GM13976 (cell line): ENCODE measurements at regions not wholly inside any gene's neighbourhood (a gene's known extent, or its start where the extent isn't known, plus 50 kb on each side); places are given as distances from the start of the nearest gene placed in this dataset.
"Not testable (repeated sequence)": the region's sequence is repeated elsewhere in the genome, so short reads cannot be mapped to it uniquely, and the experiment has no call there.

Experiments used
- DNase-seq: peaks from one replicate; pipeline ENCODE4 v3.0.0; 2012; ENCODE audit warnings: low spot score
- in situ Hi-C: fragments of 300-500 bp; cut with MboI; formaldehyde crosslinking; loops from one replicate; pipeline ENCODE4 v1.12.0; 2022; ENCODE audit warnings: low sequenced_read_pairs, mixed read lengths, inconsistent platforms; ENCODE audit not compliant: unreplicated experiment
- TF ChIP-seq, protein P1 (sequence below): IDR thresholded peaks from 2 replicates; pipeline ENCODE4 v1.5.1; 2012; ENCODE audit warnings: borderline replicate concordance, mild to moderate bottlenecking; ENCODE audit not compliant: insufficient read depth; ENCODE audit errors: extremely low read depth, missing control alignments, control extremely low read depth

DNA sequence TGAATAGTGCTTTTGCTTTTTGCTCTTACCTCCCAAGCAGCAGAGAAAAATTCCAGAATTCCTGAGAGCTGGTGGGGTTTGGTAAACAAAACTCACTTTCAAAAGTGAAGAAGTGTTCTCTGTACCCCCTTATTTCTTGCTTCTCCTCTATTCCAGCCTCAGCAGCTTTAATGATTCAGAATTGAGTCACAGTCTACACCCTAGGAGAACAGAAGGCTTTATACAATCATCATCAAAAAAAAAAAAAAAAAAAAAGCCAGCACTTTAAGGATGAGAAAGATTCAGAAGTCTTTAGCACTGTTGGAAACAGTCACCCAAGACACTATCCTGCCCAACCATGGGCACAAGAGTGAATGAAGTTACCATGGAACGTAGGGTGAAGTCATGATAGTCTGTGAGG is 1583.1 kb upstream of the PCDH10 start:
- TF ChIP-seq, protein P1, sequence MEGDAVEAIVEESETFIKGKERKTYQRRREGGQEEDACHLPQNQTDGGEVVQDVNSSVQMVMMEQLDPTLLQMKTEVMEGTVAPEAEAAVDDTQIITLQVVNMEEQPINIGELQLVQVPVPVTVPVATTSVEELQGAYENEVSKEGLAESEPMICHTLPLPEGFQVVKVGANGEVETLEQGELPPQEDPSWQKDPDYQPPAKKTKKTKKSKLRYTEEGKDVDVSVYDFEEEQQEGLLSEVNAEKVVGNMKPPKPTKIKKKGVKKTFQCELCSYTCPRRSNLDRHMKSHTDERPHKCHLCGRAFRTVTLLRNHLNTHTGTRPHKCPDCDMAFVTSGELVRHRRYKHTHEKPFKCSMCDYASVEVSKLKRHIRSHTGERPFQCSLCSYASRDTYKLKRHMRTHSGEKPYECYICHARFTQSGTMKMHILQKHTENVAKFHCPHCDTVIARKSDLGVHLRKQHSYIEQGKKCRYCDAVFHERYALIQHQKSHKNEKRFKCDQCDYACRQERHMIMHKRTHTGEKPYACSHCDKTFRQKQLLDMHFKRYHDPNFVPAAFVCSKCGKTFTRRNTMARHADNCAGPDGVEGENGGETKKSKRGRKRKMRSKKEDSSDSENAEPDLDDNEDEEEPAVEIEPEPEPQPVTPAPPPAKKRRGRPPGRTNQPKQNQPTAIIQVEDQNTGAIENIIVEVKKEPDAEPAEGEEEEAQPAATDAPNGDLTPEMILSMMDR, result no peak
- no peak for DNase-seq
- in situ Hi-C loops, result no loop called here

- in situ Hi-C loops, result no loop called here
- TF ChIP-seq, protein P1, result no peak
- DNase-seq, result no peak
Observed at GRCh38 chr4:131584587-131584986, 1564.5 kb upstream of the PCDH10 start.

GRCh38 chr4:131595140-131595539 is 1554.0 kb upstream of the PCDH10 start:
- TF ChIP-seq, protein P1, result no peak
- DNase-seq, result no peak
- in situ Hi-C loops, result no loop called here

- no peak for DNase-seq
- TF ChIP-seq, protein P1, result no peak
- in situ Hi-C loops, result no loop called here
Observed at GRCh38 chr4:131603705-131604104, 1545.4 kb upstream of the PCDH10 start.

DNA sequence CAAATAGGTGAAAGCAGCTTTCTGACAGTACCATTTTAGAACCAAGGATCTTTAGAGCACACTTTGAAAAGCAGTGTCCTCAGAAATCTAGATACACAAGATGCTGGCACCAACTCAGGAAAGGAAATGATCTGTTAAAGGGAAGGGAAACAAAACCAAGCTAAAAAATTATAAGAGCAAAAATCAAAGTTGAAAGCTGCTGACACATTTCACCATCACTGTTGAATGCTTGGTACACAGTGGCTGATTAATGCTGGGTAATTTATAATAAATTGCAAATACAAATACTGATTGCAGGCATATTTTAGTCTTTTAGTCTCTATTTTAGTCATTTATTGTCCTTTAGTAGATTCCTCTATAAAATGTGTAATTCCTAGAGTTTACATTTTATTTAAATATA is 1540.1 kb upstream of the PCDH10 start:
- in situ Hi-C loops, result no loop called here
- no peak for DNase-seq
- TF ChIP-seq, protein P1, result no peak

- DNase-seq, in situ Hi-C loops: not testable (repeated sequence)
Observed at GRCh38 chr4:131610517-131610916, 1538.6 kb upstream of the PCDH10 start.

DNA sequence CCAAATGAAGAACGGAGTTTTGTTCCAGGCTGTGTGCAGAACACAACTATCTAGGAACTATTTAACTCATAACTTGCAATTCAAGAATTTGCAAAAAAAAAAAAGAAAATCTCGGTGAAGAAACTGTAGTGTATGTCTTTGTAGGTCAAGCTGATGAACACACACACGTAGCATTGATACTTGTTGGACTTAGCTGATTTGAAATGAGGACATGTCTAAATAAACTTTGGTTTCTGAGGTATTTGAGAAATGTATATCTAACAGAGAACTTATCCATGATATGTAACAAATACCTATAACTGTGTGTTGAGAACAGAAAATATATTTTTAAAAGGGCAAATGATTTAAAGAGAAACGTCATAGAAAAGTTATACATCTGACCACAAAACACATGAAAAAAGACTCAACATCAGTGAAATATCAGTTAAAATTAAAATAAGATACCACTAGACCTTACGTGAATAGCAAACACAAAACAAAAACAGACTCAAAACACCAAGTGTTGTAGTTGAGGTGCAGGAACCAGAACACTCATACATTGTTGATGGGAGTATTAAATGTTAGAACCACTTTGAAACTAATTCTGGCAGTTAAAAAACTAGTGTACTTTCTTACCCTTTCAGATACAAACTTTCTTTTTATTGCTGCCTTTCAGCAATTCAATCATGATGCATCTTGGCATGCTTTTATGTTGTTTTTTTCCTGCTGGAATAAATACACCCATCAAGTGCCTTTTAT is 1535.8 kb upstream of the PCDH10 start:
- no peak for DNase-seq
- in situ Hi-C loops, result no loop called here
- TF ChIP-seq, protein P1, result no peak
